HG03460 (cell line): ENCODE measurements at regions not wholly inside any gene's neighbourhood (a gene's known extent, or its start where the extent isn't known, plus 50 kb on each side); places are given as distances from the start of the nearest gene placed in this dataset.
"Not testable (repeated sequence)": the region's sequence is repeated elsewhere in the genome, so short reads cannot be mapped to it uniquely, and the experiment has no call there.

Source experiments
- ATAC-seq: cut with Tn5 transposase; IDR thresholded peaks from one replicate; pipeline ENCODE4 v1.9.1; 2021; ENCODE audit not compliant: unreplicated experiment

DNA sequence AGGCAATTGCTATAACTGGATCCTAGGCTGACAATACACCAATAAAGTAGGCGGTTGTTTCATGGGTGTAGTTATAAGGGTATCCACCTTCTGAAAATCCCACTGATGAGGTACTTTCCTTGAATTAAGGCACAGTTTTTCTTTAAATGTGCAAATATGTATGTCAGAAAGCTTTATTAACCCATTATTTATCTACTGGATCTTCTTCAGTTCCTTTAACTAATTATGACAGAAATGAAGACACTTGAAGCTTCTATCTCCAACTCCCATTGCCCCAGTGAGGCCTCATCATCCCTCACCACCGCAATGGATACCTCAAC, 159.6 kb upstream of the KLF3 start:
- ATAC-seq = no peak

GRCh38 chr4:38509551-38509950, 154.4 kb upstream of the KLF3 start:
- no peak for ATAC-seq

- ATAC-seq = no peak
Measured at GRCh38 chr4:38510201-38510600, 153.8 kb upstream of the KLF3 start.

DNA sequence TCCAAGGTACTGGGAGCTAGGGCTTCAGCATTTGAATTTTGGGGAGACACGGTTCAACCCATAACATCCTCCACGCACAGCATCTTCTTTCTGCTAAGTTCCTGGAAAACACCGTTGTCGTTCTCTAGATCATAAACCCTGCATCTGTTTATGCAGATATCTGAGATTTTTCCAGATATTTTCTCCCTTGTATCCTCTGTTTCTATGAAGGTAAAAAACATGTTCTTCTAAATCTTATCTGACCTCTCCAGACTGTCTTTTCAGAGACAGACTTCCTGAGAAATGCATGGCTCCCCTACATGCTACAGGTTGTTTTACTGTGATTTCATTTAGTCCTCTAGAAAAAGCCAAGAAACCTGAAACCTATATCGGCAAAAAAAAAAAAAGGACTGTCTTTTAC, 152.3 kb upstream of the KLF3 start:
- ATAC-seq = no peak

GRCh38 chr4:38512840-38513239, 151.2 kb upstream of the KLF3 start:
- ATAC-seq = no peak

- no peak for ATAC-seq
Measured at GRCh38 chr4:38514465-38515146, 149.4 kb upstream of the KLF3 start.

DNA sequence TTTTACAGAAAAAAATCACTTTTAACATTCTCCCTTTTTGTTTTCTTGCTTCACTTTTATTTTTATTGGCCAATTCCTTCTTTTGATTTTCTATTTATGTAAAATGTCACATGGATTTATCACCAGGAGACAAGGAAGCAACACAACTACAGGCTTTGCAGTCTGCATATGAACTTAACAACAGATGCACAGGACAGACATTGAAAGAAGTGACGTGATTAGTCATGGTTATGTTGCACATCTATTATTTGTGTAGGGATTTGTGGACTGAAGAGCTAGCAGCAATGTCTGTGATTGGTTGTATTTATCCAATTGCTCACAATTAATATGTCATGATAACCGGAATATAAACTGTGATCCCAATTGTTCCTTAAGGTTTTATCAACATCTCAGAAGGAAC, 147.8 kb upstream of the KLF3 start:
- ATAC-seq = no peak

DNA sequence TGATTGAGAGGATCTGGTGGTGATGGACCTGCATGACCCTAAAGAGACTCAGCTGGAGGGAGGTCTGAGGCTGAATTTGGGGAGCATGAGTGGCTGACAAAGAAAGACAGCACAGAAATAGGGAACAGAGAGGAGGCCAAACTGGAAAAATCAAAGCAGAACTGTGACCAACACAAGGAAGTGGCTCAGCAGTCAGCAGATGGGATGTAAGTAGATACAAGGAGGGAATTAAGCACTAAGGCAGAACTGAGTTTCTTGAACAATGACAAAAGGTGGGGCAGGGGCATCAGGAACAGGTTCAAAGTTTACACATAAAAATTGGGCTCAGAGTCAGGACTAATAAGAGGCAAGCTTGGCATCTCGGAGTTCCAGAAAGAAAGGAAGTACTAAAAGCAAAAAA, 144.3 kb upstream of the KLF3 start:
- ATAC-seq = no peak

DNA sequence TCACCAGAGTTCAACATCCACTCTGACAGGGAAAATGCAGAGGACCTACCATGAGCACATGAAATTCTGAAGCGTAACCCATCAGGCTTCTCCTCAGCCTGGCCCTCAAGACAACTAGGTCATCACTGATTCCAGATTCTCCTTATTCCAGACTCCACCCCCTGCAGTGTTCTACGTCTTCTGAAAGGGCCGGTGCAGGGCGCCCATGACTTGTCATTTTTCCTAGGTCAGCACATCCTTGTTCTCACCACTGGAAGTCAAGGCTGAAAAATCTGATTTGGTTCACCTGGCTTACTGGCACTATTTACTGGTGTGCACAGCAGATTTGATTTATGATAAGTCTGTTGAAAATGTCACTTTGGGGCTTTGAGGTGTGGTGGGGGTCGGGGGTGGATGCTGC, 140.9 kb upstream of the KLF3 start:
- ATAC-seq = no peak

DNA sequence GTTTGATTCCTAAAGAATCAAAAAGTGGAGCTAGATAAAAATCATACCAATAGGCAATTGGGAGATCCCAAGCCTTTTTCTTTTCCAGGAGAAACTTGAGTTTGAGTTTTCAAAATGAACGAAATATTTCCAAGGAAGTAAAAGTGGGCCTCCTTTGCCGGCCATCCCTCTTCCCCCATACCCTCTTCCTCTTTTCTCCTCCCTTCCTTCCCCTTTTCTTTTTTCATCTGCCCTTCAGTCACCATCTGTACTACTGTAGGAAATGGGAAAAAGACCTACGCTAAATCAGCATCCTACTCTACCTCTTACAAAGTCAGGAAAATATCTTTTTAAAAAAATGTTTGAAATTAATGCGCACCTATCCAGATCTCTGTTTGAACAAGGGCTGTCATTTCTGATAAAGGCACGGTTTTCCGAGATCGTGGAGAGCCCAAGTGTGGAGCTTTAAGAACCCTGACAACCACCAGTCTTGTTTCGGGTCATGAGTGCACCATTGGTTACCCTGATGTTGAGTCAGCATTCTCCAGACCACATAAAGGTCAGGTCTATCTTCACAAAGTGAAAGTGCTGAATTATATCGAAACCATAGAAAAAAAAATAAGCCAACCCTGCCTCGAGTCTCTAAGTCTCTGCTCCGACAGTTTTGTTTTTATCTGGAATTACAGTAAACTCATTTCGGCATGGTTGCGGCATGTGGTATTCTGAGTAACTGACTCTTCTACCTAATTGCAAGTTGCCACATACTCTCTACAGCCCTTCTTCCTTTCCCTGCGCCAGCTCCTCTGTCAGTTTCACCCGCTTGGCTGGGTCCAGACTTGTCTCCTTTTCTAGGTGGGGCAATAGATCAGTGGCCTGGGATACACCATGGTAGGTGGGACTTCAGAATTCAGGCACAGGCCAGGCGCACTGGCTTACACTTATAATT, 140.2 kb upstream of the KLF3 start:
- ATAC-seq = peak; percentile 96

DNA sequence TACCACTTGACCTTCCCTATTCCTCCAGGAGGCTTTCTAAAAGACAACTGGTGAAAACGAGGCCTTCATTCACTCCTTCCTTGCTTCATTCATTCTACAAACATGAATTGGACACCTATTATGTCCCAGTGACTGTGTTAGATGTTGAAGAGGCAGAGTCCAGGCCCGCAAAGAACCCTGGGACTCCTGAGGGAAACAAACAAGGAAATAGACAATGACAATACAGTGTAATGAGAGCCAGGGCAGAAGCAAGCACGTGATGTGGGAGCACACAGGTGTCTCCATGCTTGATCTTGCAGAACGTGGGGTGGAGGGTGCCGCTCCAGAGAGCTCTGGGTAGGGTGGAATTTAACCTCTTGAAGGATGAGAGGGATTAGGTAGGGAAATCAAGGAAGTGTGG, 137.6 kb upstream of the KLF3 start:
- ATAC-seq = no peak

DNA sequence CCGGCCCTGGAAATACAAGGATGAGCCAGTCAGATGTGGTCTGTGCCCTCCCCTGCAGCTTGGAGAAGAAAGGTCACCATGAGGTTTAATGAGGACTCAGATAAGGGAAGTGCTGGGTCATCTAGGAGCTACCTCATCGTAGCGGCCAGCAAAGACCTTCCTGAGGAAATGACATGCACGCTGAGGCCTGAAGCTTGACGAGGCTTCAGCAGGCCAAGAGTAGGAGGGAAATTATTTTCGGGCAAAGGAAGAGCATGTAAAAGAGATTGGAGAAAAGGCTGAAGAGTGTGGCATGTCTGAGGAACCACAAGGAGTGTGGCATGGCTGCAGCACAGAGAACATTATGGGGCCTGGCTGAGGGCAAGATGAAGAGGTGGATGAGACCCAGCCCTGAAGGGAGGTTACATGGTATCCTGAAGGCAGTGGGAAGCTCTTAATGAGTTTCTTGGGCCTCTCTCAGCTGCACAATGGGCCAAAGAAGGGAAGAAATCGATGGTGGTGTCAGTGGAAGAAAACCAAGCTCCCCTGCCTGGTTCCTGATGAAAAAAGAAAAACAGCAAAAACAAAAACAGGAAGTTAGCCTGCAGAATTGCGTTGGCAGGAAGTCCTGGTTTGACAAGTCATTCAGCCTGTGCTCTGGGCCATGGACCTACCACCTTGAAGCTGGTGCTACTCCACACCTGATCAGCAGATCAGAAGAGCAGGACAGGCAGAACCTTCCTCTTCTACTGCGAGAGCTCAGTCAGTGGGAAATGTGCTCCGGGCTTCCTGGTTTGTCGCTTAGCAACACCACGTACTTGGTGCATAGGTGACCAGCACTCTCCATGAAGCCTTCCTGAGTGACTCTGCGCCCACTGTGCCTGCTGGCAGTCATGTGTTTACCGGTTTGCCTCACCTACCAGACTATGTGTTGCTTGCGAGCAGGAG, 134.5 kb upstream of the KLF3 start:
- no peak for ATAC-seq

GRCh38 chr4:38530486-38530885, 133.5 kb upstream of the KLF3 start:
- no peak for ATAC-seq

- ATAC-seq = no peak
Measured at GRCh38 chr4:38531141-38531727, 132.8 kb upstream of the KLF3 start.

GRCh38 chr4:38532908-38533499, 131.0 kb upstream of the KLF3 start:
- ATAC-seq = no peak

GRCh38 chr4:38534344-38535045, 129.5 kb upstream of the KLF3 start:
- no peak for ATAC-seq

GRCh38 chr4:38535071-38535470, 128.9 kb upstream of the KLF3 start:
- ATAC-seq = not testable (repeated sequence)

GRCh38 chr4:38535717-38536116, 128.3 kb upstream of the KLF3 start:
- no peak for ATAC-seq

DNA sequence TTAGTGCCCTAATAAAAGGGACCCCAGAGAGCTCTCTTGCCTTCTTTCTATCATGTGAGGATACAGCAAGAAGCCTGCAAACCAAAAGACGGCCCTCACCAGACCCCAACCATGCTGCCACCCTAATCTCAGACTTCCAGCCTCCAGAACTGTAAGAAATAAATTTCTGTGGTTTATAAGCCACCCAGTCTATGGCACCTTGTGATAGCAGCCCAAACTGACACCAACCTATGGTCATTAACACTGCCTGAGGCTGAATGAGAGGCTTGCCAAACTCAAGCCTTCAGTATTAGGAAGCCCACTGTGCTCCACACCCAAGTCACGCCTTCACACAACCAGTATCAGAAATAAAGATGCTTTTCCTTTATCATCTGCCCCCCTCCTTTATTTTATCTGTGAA, 127.3 kb upstream of the KLF3 start:
- ATAC-seq = no peak

DNA sequence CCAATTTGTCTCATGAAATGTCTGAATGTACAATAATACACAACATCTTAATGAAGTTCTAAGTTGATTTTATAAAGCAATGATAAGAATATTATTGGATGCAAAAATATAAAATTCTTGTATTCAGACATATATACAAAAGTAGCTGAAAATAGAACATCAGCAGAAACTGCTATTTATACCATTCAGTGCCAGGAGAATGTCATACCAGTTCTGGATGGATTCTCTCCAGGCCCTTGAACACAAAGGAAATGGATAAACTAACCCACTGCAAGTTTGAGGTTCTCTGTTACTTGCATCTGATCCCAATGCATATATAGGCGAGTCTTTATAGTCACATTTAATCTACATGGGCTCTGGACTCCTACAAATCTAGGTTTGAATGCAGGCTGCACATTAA, 126.3 kb upstream of the KLF3 start:
- ATAC-seq = no peak
